ENCODE measurements at regions not wholly inside any gene's neighbourhood (a gene's known extent, or its start where the extent isn't known, plus 50 kb on each side); places are given as distances from the start of the nearest gene placed in this dataset.

DNA sequence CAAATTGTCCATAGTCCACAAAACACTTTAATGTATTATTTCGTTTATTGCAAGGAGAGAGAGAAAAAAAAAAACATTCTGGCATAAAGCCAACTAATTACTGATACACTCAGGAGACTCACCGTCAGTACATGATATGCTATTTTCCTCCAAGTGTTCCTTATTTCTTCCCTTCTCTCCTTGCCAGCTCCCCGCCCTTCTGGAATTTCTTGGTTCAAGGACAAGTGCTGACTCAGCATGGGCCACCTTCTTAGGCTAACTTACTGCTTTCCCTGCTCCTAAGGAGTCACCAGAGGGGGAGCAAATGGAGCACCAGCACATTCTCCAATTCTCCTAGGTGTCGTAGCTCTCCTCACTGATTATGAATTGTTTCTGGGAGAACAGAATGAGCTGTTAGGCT lies 133.8 kb upstream of the HDAC9 start:
- TF ChIP-seq, protein P1, sequence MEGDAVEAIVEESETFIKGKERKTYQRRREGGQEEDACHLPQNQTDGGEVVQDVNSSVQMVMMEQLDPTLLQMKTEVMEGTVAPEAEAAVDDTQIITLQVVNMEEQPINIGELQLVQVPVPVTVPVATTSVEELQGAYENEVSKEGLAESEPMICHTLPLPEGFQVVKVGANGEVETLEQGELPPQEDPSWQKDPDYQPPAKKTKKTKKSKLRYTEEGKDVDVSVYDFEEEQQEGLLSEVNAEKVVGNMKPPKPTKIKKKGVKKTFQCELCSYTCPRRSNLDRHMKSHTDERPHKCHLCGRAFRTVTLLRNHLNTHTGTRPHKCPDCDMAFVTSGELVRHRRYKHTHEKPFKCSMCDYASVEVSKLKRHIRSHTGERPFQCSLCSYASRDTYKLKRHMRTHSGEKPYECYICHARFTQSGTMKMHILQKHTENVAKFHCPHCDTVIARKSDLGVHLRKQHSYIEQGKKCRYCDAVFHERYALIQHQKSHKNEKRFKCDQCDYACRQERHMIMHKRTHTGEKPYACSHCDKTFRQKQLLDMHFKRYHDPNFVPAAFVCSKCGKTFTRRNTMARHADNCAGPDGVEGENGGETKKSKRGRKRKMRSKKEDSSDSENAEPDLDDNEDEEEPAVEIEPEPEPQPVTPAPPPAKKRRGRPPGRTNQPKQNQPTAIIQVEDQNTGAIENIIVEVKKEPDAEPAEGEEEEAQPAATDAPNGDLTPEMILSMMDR (IDR thresholded peaks at IDR 0.05; ENCODE audit: extremely low read depth in 1 of 2, insufficient read depth in 1 of 2, low read depth in 1 of 2, low read length in 2 of 2) = no peak
- TF ChIP-seq POLR2AphosphoS5 (IDR thresholded peaks at IDR 0.05; ENCODE audit: insufficient read depth, low read depth, low read length) (no peak), EZH2 (IDR thresholded peaks at IDR 0.05; ENCODE audit: borderline replicate concordance, low read depth, low read length, severe bottlenecking) (no peak), MYC (IDR thresholded peaks at IDR 0.05; ENCODE audit: low read depth, low read length) (no peak), POLR2A (IDR thresholded peaks at IDR 0.05; ENCODE audit: low read depth, low read length) (no peak), JUN (IDR thresholded peaks at IDR 0.05; ENCODE audit: borderline replicate concordance, insufficient read depth, insufficient read length, low read depth) (no peak), FOS (IDR thresholded peaks at IDR 0.05; ENCODE audit: borderline replicate concordance, insufficient read depth, low read length) (no peak), GATA2 (IDR thresholded peaks at IDR 0.05; ENCODE audit: insufficient read depth, insufficient read length, low read depth, low read length) (no peak)
- TF ChIP-seq, protein P2, sequence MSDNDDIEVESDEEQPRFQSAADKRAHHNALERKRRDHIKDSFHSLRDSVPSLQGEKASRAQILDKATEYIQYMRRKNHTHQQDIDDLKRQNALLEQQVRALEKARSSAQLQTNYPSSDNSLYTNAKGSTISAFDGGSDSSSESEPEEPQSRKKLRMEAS (IDR thresholded peaks at IDR 0.05; ENCODE audit: insufficient read depth, insufficient read length) = no peak

Data from endothelial cell of umbilical vein (primary cell).